Posterior vena cava (tissue), 2 donors: ENCODE measurements at regions not wholly inside any gene's neighbourhood (a gene's known extent, or its start where the extent isn't known, plus 50 kb on each side); places are given as distances from the start of the nearest gene placed in this dataset.
A peak's percentile ranks its signal among the peaks of the same experiment; 100 is the strongest.
"Not testable (repeated sequence)": the region's sequence is repeated elsewhere in the genome, so short reads cannot be mapped to it uniquely, and the experiment has no call there.

Source experiments
- DNase-seq: peaks from one replicate; pipeline ENCODE4 v3.0.0-alpha.2; 2020; ENCODE audit warnings: low spot score
- intact Hi-C, 2 donors: fragments of 100-400 bp; cut with DNase I; formaldehyde crosslinking; loops; one replicate each; pipeline versions ENCODE4 v1.14.1 to v1.14.2; 2022 to 2023
- donor health status: DM: yes; HTN: yes; CAD: no.
- donor health status: DM: yes; HTN: yes; CAD: no.

GRCh38 chr1:30250338-30250983 lies 472.9 kb downstream of the MATN1 start:
- peak; percentile 31 for DNase-seq
- intact Hi-C loops = loop anchor here in 1 of 2 donors (10.0 kb wide), 1 partner anchor 346 kb away; no protein-coding TSS in a partner anchor

GRCh38 chr1:30249446-30250337 lies 473.7 kb downstream of the MATN1 start:
- intact Hi-C loops = loop anchor here in 1 of 2 donors (10.0 kb wide), 1 partner anchor 345 kb away; no protein-coding TSS in a partner anchor
- DNase-seq = peak; percentile 45

GRCh38 chr1:30248774-30249173 lies 474.6 kb downstream of the MATN1 start:
- intact Hi-C loops = no loop called here
- DNase-seq = peak; percentile 8

- peak; percentile 19 for DNase-seq
- intact Hi-C loops = no loop called here
Measured at GRCh38 chr1:30248373-30248772, 475.0 kb downstream of the MATN1 start.

- intact Hi-C loops = no loop called here
- no peak for DNase-seq
Measured at GRCh38 chr1:30244801-30245200, 478.6 kb downstream of the MATN1 start.

GRCh38 chr1:30242722-30243457 lies 480.5 kb downstream of the MATN1 start:
- intact Hi-C loops = no loop called here
- no peak for DNase-seq

GRCh38 chr1:30242168-30242567 lies 481.2 kb downstream of the MATN1 start:
- no peak for DNase-seq
- intact Hi-C loops = no loop called here

GRCh38 chr1:30241681-30242080 lies 481.7 kb downstream of the MATN1 start:
- no peak for DNase-seq
- intact Hi-C loops = no loop called here

GRCh38 chr1:30234091-30234490 lies 489.3 kb downstream of the MATN1 start:
- intact Hi-C loops = no loop called here
- no peak for DNase-seq

GRCh38 chr1:30232288-30232899 lies 491.0 kb downstream of the MATN1 start:
- DNase-seq = no peak
- intact Hi-C loops = no loop called here

GRCh38 chr1:30229960-30230359 lies 493.4 kb downstream of the MATN1 start:
- DNase-seq = no peak
- intact Hi-C loops = no loop called here

- intact Hi-C loops = no loop called here
- DNase-seq = no peak
Measured at GRCh38 chr1:30229557-30229956, 493.8 kb downstream of the MATN1 start.

- intact Hi-C loops = no loop called here
- DNase-seq = no peak
Measured at GRCh38 chr1:30226648-30227047, 496.7 kb downstream of the MATN1 start.

GRCh38 chr1:30225357-30225756 lies 498.0 kb downstream of the MATN1 start:
- intact Hi-C loops = no loop called here
- DNase-seq = no peak

- intact Hi-C loops = no loop called here
- DNase-seq = no peak
Measured at GRCh38 chr1:30219675-30220074, 503.7 kb downstream of the MATN1 start.

- no peak for DNase-seq
- intact Hi-C loops = no loop called here
Measured at GRCh38 chr1:30218438-30218837, 504.9 kb downstream of the MATN1 start.

- no peak for DNase-seq
- intact Hi-C loops = no loop called here
Measured at GRCh38 chr1:30216602-30217001, 506.8 kb downstream of the MATN1 start.

- DNase-seq = no peak
Measured at GRCh38 chr1:30213936-30214335, 509.4 kb downstream of the MATN1 start.

GRCh38 chr1:30207962-30208361 lies 515.4 kb downstream of the MATN1 start:
- intact Hi-C loops, DNase-seq: not testable (repeated sequence)

More at GRCh38 chr1:30213936-30214335, 509.4 kb downstream of the MATN1 start:
- intact Hi-C loops = no loop called here
